ENCODE measurements at regions not wholly inside any gene's neighbourhood (a gene's known extent, or its start where the extent isn't known, plus 50 kb on each side); places are given as distances from the start of the nearest gene placed in this dataset.

DNA sequence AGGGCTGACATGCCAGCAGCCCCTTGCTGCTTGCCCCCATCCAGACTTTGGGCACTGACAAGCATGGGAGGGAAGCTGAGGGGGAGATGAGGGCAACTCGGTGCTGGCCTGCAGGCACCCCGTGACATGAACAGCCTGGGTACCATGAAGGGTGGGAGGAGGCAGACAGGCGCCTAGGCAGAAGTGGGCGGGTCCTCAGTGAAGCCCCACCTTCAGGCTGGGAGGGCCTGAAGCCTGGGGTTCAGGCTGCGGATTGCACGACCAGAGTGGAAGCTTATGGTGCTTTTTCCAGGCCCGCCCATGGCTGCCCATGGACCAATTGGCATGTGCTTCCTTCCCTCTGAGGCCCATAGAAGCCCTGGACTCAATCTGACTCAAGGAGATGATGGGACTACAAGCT, 354.1 kb downstream of the GRIA2 start:
- TF ChIP-seq, protein P1, sequence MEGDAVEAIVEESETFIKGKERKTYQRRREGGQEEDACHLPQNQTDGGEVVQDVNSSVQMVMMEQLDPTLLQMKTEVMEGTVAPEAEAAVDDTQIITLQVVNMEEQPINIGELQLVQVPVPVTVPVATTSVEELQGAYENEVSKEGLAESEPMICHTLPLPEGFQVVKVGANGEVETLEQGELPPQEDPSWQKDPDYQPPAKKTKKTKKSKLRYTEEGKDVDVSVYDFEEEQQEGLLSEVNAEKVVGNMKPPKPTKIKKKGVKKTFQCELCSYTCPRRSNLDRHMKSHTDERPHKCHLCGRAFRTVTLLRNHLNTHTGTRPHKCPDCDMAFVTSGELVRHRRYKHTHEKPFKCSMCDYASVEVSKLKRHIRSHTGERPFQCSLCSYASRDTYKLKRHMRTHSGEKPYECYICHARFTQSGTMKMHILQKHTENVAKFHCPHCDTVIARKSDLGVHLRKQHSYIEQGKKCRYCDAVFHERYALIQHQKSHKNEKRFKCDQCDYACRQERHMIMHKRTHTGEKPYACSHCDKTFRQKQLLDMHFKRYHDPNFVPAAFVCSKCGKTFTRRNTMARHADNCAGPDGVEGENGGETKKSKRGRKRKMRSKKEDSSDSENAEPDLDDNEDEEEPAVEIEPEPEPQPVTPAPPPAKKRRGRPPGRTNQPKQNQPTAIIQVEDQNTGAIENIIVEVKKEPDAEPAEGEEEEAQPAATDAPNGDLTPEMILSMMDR (IDR thresholded peaks at IDR 0.05): no peak
- TF ChIP-seq POLR2A (IDR thresholded peaks at IDR 0.05): no peak
